SK-N-MC (cell line): ENCODE measurements at regions not wholly inside any gene's neighbourhood (a gene's known extent, or its start where the extent isn't known, plus 50 kb on each side); places are given as distances from the start of the nearest gene placed in this dataset.
"Not testable (repeated sequence)": the region's sequence is repeated elsewhere in the genome, so short reads cannot be mapped to it uniquely, and the experiment has no call there.

Source experiments
- DNase-seq: peaks from one replicate; pipeline ENCODE4 v3.0.0-alpha.2; 2011; ENCODE audit warnings: low read depth, low spot score
- H3K27ac ChIP-seq: fragments of 200-600 bp; sonication (generic); 2 replicates; pipeline ENCODE4 v1.5.1; 2016; ENCODE audit warnings: mixed run types
- H3K36me3 ChIP-seq: fragments of 200-600 bp; sonication (generic); 2 replicates; pipeline ENCODE4 v1.6.1; 2017; ENCODE audit warnings: antibody characterized with exemption, low read length, mixed read lengths; ENCODE audit not compliant: insufficient read depth
- H3K4me3 ChIP-seq: fragments of 200-600 bp; sonication (generic); 2 replicates; pipeline ENCODE4 v1.5.1; 2016
- H3K9ac ChIP-seq: fragments of 200-600 bp; sonication (generic); 2 replicates; pipeline ENCODE4 v1.8.0; 2017; ENCODE audit warnings: mixed run types, mixed read lengths; ENCODE audit not compliant: insufficient read length
- H3K9me3 ChIP-seq: fragments of 200-600 bp; sonication (generic); 2 replicates; pipeline ENCODE4 v1.6.1; 2017; ENCODE audit warnings: low read depth, mild to moderate bottlenecking, antibody characterized with exemption, low read length, moderate library complexity, mixed read lengths
- EZH2 ChIP-seq: fragments of 200-600 bp; sonication (generic); IDR thresholded peaks from one replicate; pipeline ENCODE4 v1.6.1; 2017; ENCODE audit warnings: antibody characterized with exemption
- FOXP2 ChIP-seq: optimal IDR thresholded peaks from 2 replicates; pipeline ENCODE3; 2011; ENCODE audit warnings: mild to moderate bottlenecking, moderate library complexity; ENCODE audit not compliant: insufficient read depth; ENCODE audit errors: extremely low read length, control extremely low read depth
- POLR2AphosphoS5 ChIP-seq: IDR thresholded peaks from 2 replicates; pipeline ENCODE4 v1.6.1; 2012; ENCODE audit warnings: mild to moderate bottlenecking, low read depth, low read length, borderline replicate concordance

GRCh38 chrX:46198858-46199257, 346.4 kb downstream of the ZNF674 start:
- Histone ChIP-seq H3K9me3 (no peaks in the 10 kb centered on the region), H3K27ac (no peak overlapping the region), H3K4me3 (no peak overlapping the region), H3K9ac (no peak overlapping the region), H3K36me3 (no peaks in the 10 kb centered on the region)
- TF ChIP-seq POLR2AphosphoS5 (no peak), EZH2 (no peak), FOXP2 (no peak)
- DNase-seq = no peak

- not testable (repeated sequence) for H3K4me3 ChIP-seq, H3K27ac ChIP-seq, H3K36me3 ChIP-seq, H3K9ac ChIP-seq, H3K9me3 ChIP-seq, DNase-seq
Measured at GRCh38 chrX:46186811-46187106, 358.5 kb downstream of the ZNF674 start.

- no peak overlapping the region for H3K27ac ChIP-seq
- H3K9ac ChIP-seq = no peak overlapping the region
- DNase-seq = no peak
- no peak for TF ChIP-seq FOXP2
- TF ChIP-seq EZH2 = no peak
- TF ChIP-seq POLR2AphosphoS5 = no peak
- H3K9me3 ChIP-seq = no peaks in the 10 kb centered on the region
- H3K36me3 ChIP-seq = no peaks in the 10 kb centered on the region
- H3K4me3 ChIP-seq = no peak overlapping the region
Measured at GRCh38 chrX:46185923-46186810, 359.1 kb downstream of the ZNF674 start.

- Histone ChIP-seq H3K9ac (no peak overlapping the region), H3K4me3 (no peak overlapping the region), H3K27ac (no peak overlapping the region), H3K9me3 (no peaks in the 10 kb centered on the region), H3K36me3 (no peaks in the 10 kb centered on the region)
- no peak for DNase-seq
- TF ChIP-seq POLR2AphosphoS5 (no peak), EZH2 (no peak), FOXP2 (no peak)
Measured at GRCh38 chrX:46184749-46185148, 360.5 kb downstream of the ZNF674 start.

- Histone ChIP-seq H3K9ac (no peak overlapping the region), H3K27ac (peak overlapping the region; percentile 67; the same call in 1 of the 2 replicates), H3K9me3 (no peaks in the 10 kb centered on the region), H3K4me3 (peak overlapping the region; percentile 9; the same call in 1 of the 2 replicates), H3K36me3 (no peaks in the 10 kb centered on the region)
- TF ChIP-seq EZH2 (no peak), POLR2AphosphoS5 (no peak), FOXP2 (no peak)
- DNase-seq = no peak
Measured at GRCh38 chrX:46180258-46180687, 364.9 kb downstream of the ZNF674 start.

- Histone ChIP-seq H3K9ac (no peak overlapping the region), H3K9me3 (no peaks in the 10 kb centered on the region), H3K27ac (no peak overlapping the region), H3K36me3 (no peaks in the 10 kb centered on the region), H3K4me3 (peak overlapping the region; percentile 9; the same call in 1 of the 2 replicates)
- TF ChIP-seq EZH2 (no peak), POLR2AphosphoS5 (no peak), FOXP2 (no peak)
- DNase-seq = no peak
Measured at GRCh38 chrX:46179748-46180147, 365.5 kb downstream of the ZNF674 start.

- Histone ChIP-seq H3K36me3 (no peaks in the 10 kb centered on the region), H3K9me3 (no peaks in the 10 kb centered on the region), H3K27ac (no peak overlapping the region), H3K9ac (no peak overlapping the region), H3K4me3 (no peak overlapping the region)
- TF ChIP-seq EZH2 = no peak
- DNase-seq = no peak
Measured at GRCh38 chrX:46178763-46179162, 366.5 kb downstream of the ZNF674 start.

- Histone ChIP-seq H3K27ac (no peak overlapping the region), H3K9ac (no peak overlapping the region), H3K4me3 (no peak overlapping the region), H3K9me3 (no peaks in the 10 kb centered on the region), H3K36me3 (no peaks in the 10 kb centered on the region)
- TF ChIP-seq EZH2 (no peak), FOXP2 (no peak), POLR2AphosphoS5 (no peak)
- DNase-seq = no peak
Measured at GRCh38 chrX:46173159-46173558, 372.1 kb downstream of the ZNF674 start.

- H3K9ac ChIP-seq, H3K4me3 ChIP-seq, DNase-seq, H3K36me3 ChIP-seq, H3K9me3 ChIP-seq, H3K27ac ChIP-seq: not testable (repeated sequence)
Measured at GRCh38 chrX:46171457-46171856, 373.8 kb downstream of the ZNF674 start.

- no peak for DNase-seq
- TF ChIP-seq POLR2AphosphoS5 (no peak), EZH2 (no peak)
- Histone ChIP-seq H3K27ac (no peak overlapping the region), H3K9me3 (no peaks in the 10 kb centered on the region), H3K4me3 (no peak overlapping the region), H3K36me3 (no peaks in the 10 kb centered on the region), H3K9ac (no peak overlapping the region)
Measured at GRCh38 chrX:46169808-46170207, 375.4 kb downstream of the ZNF674 start.
